ENCODE measurements at regions not wholly inside any gene's neighbourhood (a gene's known extent, or its start where the extent isn't known, plus 50 kb on each side); places are given as distances from the start of the nearest gene placed in this dataset.
"Not testable (repeated sequence)": the region's sequence is repeated elsewhere in the genome, so short reads cannot be mapped to it uniquely, and the experiment has no call there.

- peak overlapping the region; percentile 86 for H3K27ac Mint-ChIP-seq (ENCODE audit: unreplicated experiment)
Observed at GRCh38 chr20:47432834-47433210, 68.9 kb upstream of the NCOA3 start.

GRCh38 chr20:47434128-47434779 is 67.4 kb upstream of the NCOA3 start:
- intact Hi-C loops (cut with micrococcal nuclease; ENCODE audit: unreplicated experiment): loop anchor here (5.0 kb wide), 2 partner anchors 42 to 68 kb away; partner anchors contain the start of gene NCOA3
- peaks cover 44% of the 10 kb centered on the region for H3K4me1 Mint-ChIP-seq (ENCODE audit: low read depth, unreplicated experiment)
- not testable (repeated sequence) for H3K9me3 Mint-ChIP-seq (ENCODE audit: low read depth, unreplicated experiment); H3K27me3 Mint-ChIP-seq (ENCODE audit: unreplicated experiment); BruUV-seq (replicated peaks)
- H3K4me3 Mint-ChIP-seq (ENCODE audit: low read depth, unreplicated experiment): peak overlapping the region; percentile 51
- peak; percentile 75 for DNase-seq
- H3K36me3 Mint-ChIP-seq (ENCODE audit: insufficient read depth, unreplicated experiment): peaks cover 22% of the 10 kb centered on the region
- H3K27ac Mint-ChIP-seq (ENCODE audit: unreplicated experiment): peak overlapping the region; percentile 86
- CTCF ChIA-PET: interaction anchor here (0.6 to 1.7 kb wide), 9 partner anchors 13 to 187 kb away, joined by 3 to 5 read pairs (median 3); no protein-coding TSS in a partner anchor

More at GRCh38 chr20:47432834-47433210, 68.9 kb upstream of the NCOA3 start:
- Mint-ChIP-seq H3K4me1 (ENCODE audit: low read depth, unreplicated experiment) (peaks cover 30% of the 10 kb centered on the region), H3K9me3 (ENCODE audit: low read depth, unreplicated experiment) (peaks cover under 1% of the 10 kb centered on the region), H3K4me3 (ENCODE audit: low read depth, unreplicated experiment) (peak overlapping the region; percentile 11), H3K27me3 (ENCODE audit: unreplicated experiment) (no peaks in the 10 kb centered on the region), H3K36me3 (ENCODE audit: insufficient read depth, unreplicated experiment) (peaks cover 16% of the 10 kb centered on the region)
- CTCF ChIA-PET: interaction anchor here (0.6 to 1.5 kb wide), 14 partner anchors 20 to 237 kb away, joined by 3 to 18 read pairs (median 6); no protein-coding TSS in a partner anchor
- DNase-seq: no peak
- no peak for TF ChIP-seq CTCF (IDR thresholded peaks at IDR 0.05; ENCODE audit: unreplicated experiment)
- no TSS peak for BruUV-seq (replicated peaks)
- intact Hi-C loops (cut with micrococcal nuclease; ENCODE audit: unreplicated experiment): loop anchor here (2.0 to 5.0 kb wide), 3 partner anchors 32 to 69 kb away; partner anchors contain the start of gene NCOA3

- peaks cover 17% of the 10 kb centered on the region for H3K36me3 Mint-ChIP-seq (ENCODE audit: insufficient read depth, unreplicated experiment)
- BruUV-seq (replicated peaks): TSS peak; percentile 49
- H3K27ac Mint-ChIP-seq (ENCODE audit: unreplicated experiment): peak overlapping the region; percentile 85
- intact Hi-C loops (cut with micrococcal nuclease; ENCODE audit: unreplicated experiment): no loop called here
- H3K4me1 Mint-ChIP-seq (ENCODE audit: low read depth, unreplicated experiment): peaks cover 37% of the 10 kb centered on the region
- no peak for TF ChIP-seq CTCF (IDR thresholded peaks at IDR 0.05; ENCODE audit: unreplicated experiment)
- no peaks in the 10 kb centered on the region for H3K9me3 Mint-ChIP-seq (ENCODE audit: low read depth, unreplicated experiment)
- H3K27me3 Mint-ChIP-seq (ENCODE audit: unreplicated experiment): no peaks in the 10 kb centered on the region
- CTCF ChIA-PET: interaction anchor here (0.6 to 2.1 kb wide), 7 partner anchors 14 to 284 kb away, joined by 3 to 11 read pairs (median 4); partner anchors contain the start of gene NCOA3
- H3K4me3 Mint-ChIP-seq (ENCODE audit: low read depth, unreplicated experiment): peak overlapping the region; percentile 31
- DNase-seq: peak; percentile 63
Observed at GRCh38 chr20:47438464-47439381, 63.0 kb upstream of the NCOA3 start.

GRCh38 chr20:47440857-47441773 is 60.6 kb upstream of the NCOA3 start:
- Mint-ChIP-seq H3K27ac (ENCODE audit: unreplicated experiment) (peak overlapping the region; percentile 43), H3K4me3 (ENCODE audit: low read depth, unreplicated experiment) (no peak overlapping the region), H3K27me3 (ENCODE audit: unreplicated experiment) (no peaks in the 10 kb centered on the region), H3K9me3 (ENCODE audit: low read depth, unreplicated experiment) (no peaks in the 10 kb centered on the region), H3K4me1 (ENCODE audit: low read depth, unreplicated experiment) (peaks cover 28% of the 10 kb centered on the region), H3K36me3 (ENCODE audit: insufficient read depth, unreplicated experiment) (peaks cover 11% of the 10 kb centered on the region)
- intact Hi-C loops (cut with micrococcal nuclease; ENCODE audit: unreplicated experiment): no loop called here
- TF ChIP-seq CTCF (IDR thresholded peaks at IDR 0.05; ENCODE audit: unreplicated experiment): no peak
- CTCF ChIA-PET: interaction anchor here (0.6 to 1.8 kb wide), 7 partner anchors 21 to 165 kb away, joined by 3 to 5 read pairs (median 4); partner anchors contain the start of gene NCOA3
- DNase-seq: no peak
- BruUV-seq (replicated peaks): no TSS peak

All from Calu3 (cell line).